ENCODE measurements at regions not wholly inside any gene's neighbourhood (a gene's known extent, or its start where the extent isn't known, plus 50 kb on each side); places are given as distances from the start of the nearest gene placed in this dataset.
A peak's percentile ranks its signal among the peaks of the same experiment; 100 is the strongest.

DNA sequence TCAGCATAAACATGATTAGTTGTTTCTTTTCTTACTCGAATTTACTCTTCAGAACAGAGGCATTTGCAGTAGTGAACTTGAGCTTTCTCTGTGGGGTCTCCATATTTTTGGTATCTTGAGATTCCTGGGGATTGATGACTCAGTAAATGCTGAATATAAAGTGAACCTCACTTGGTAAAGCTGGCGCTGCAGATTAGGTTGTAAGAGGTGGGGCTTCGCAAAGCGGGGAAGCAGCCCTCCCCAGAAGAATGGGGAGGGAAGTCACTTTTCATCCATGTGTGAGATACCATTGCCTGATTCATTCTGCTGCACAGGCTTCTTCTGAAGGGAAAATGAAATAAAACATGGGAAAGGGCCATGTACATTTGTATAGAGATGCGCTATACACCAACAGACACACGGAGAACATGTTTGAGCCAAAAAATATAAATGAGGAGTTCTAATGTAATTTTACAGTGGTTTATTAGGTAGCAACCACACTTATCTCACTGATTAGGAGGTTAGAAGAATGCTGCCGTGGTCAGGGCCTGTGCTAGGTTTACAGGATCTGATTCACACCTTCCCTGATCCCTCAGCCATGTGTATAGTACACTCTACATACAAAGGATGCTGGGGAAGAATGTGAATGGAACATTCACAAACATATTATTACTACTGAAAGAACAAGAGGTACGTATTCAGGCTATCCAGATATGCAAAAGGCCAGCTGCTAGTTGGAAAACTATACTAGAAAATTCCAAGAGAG, 63.5 kb downstream of the DNTTIP2 start:
- no peaks in the 10 kb centered on the region for H3K36me3 ChIP-seq (ENCODE audit: control insufficient read depth in 4 of 4, insufficient read depth in 4 of 4, low read length in 4 of 4)
- H3K27ac ChIP-seq (ENCODE audit: low read depth in 1 of 2, low read length in 1 of 2): no peak overlapping the region
- H3K27me3 ChIP-seq (ENCODE audit: control insufficient read depth in 3 of 3, insufficient read depth in 3 of 3, low read length in 2 of 3): no peaks in the 10 kb centered on the region
- H3K9ac ChIP-seq (ENCODE audit: insufficient read depth in 1 of 2, low read length in 2 of 2): no peak overlapping the region
- 70 to 76% methylated on average over 8 of the region's 8 CpGs for WGBS, 2 donors
- TF ChIP-seq, protein P1, sequence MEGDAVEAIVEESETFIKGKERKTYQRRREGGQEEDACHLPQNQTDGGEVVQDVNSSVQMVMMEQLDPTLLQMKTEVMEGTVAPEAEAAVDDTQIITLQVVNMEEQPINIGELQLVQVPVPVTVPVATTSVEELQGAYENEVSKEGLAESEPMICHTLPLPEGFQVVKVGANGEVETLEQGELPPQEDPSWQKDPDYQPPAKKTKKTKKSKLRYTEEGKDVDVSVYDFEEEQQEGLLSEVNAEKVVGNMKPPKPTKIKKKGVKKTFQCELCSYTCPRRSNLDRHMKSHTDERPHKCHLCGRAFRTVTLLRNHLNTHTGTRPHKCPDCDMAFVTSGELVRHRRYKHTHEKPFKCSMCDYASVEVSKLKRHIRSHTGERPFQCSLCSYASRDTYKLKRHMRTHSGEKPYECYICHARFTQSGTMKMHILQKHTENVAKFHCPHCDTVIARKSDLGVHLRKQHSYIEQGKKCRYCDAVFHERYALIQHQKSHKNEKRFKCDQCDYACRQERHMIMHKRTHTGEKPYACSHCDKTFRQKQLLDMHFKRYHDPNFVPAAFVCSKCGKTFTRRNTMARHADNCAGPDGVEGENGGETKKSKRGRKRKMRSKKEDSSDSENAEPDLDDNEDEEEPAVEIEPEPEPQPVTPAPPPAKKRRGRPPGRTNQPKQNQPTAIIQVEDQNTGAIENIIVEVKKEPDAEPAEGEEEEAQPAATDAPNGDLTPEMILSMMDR (IDR thresholded peaks at IDR 0.05; ENCODE audit: control extremely low read depth, extremely low read depth): no peak
- H3K4me1 ChIP-seq (ENCODE audit: control insufficient read depth in 5 of 5, insufficient read depth in 5 of 5, low read length in 5 of 5): peaks cover 6 to 48% (median 11%) of the 10 kb centered on the region in 5 donors
- ATAC-seq (ENCODE audit: insufficient read depth, low FRiP score) (no peak), DNase-seq (no peak)
- no peak overlapping the region for H3K4me3 ChIP-seq
- H3K9me3 ChIP-seq (ENCODE audit: control insufficient read depth in 4 of 4, insufficient read depth in 3 of 4, low read length in 3 of 4): no peaks in the 10 kb centered on the region

DNA sequence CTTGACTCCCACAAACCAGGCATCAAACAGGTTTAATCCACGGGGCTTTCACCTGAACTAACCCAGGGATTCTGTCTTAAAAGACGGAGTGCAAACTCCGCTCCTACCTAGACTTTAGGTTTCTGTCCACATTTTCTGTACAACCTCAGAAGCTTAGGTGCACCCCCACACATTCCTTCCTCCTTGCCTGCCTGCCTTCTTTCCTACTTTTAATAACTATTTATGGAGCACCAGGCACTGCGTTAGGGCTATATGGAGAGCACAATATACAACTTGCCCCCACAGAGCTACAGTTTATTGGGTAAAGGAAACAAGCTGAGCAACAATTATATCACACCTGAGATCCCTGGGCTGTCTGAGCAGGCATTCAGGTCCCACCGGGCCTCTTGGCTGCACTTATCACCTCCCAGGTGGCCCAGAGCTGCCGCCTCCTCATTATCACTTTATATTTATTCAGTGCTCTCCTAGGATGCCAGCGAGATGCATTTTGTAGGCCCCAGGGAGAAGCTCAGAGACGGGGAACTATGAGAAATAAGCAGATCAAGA, 64.1 kb downstream of the DNTTIP2 start:
- Histone ChIP-seq H3K9me3 (ENCODE audit: control insufficient read depth in 4 of 4, insufficient read depth in 3 of 4, low read length in 3 of 4) (no peaks in the 10 kb centered on the region), H3K9ac (ENCODE audit: insufficient read depth in 1 of 2, low read length in 2 of 2) (no peak overlapping the region), H3K36me3 (ENCODE audit: control insufficient read depth in 4 of 4, insufficient read depth in 4 of 4, low read length in 4 of 4) (no peaks in the 10 kb centered on the region), H3K27ac (ENCODE audit: low read depth in 1 of 2, low read length in 1 of 2) (no peak overlapping the region), H3K4me3 (no peak overlapping the region), H3K4me1 (ENCODE audit: control insufficient read depth in 5 of 5, insufficient read depth in 5 of 5, low read length in 5 of 5) (peaks cover 6 to 48% (median 14%) of the 10 kb centered on the region in 5 donors), H3K27me3 (ENCODE audit: control insufficient read depth in 3 of 3, insufficient read depth in 3 of 3, low read length in 2 of 3) (no peaks in the 10 kb centered on the region)
- DNase-seq: no peak
- ATAC-seq (ENCODE audit: insufficient read depth, low FRiP score): no peak
- TF ChIP-seq, protein P1 (IDR thresholded peaks at IDR 0.05; ENCODE audit: control extremely low read depth, extremely low read depth): no peak
- 82 to 85% methylated on average over 8 of the region's 8 CpGs for WGBS, 2 donors

DNA sequence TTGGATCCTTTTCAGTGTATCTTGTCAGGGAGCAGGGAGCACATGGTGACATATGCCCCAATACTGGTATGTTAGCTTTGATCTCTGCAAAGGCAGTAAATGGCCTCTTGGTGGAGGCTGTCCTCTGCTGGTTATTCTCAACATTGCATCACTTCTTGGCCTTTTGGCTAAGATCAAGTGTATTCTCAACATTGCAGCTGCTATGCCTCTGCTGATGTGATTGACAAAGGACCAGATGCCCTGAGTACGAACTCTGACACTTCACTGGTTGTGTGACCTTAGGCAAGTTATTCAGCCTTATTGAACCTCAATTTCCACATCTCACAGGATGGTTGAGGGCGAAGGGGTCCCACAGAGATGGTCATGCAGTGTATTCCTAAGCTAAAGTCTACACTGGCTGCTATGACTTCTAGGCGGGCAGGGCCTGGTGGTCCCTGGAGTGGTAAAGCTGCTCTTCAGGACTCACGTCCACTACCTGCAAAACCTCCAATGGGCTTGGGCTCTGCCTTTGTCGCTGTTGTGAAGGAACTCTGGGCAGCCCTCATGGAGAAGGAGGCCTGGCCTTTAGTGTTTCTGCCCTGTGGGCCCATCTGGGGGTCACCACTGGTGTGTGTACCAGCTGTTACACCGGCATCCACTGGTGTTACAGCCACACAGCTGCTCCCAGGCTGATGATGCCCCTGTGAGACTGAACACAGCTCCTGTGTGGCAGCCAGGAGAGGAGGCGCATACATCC, 64.8 kb downstream of the DNTTIP2 start:
- 77 to 87% methylated on average over 7 of the region's 7 CpGs for WGBS, 2 donors
- TF ChIP-seq, protein P1 (IDR thresholded peaks at IDR 0.05; ENCODE audit: control extremely low read depth, extremely low read depth): peak; percentile 97
- H3K4me1 ChIP-seq (ENCODE audit: control insufficient read depth in 5 of 5, insufficient read depth in 5 of 5, low read length in 5 of 5): peaks cover 6 to 48% (median 14%) of the 10 kb centered on the region in 5 donors
- DNase-seq (peak; percentile 70 to 91 (median 85)), ATAC-seq (ENCODE audit: insufficient read depth, low FRiP score) (peak; percentile 83)
- no peak overlapping the region for H3K27ac ChIP-seq (ENCODE audit: low read depth in 1 of 2, low read length in 1 of 2)
- H3K9ac ChIP-seq (ENCODE audit: insufficient read depth in 1 of 2, low read length in 2 of 2): no peak overlapping the region
- H3K4me3 ChIP-seq: no peak overlapping the region
- no peaks in the 10 kb centered on the region for H3K9me3 ChIP-seq (ENCODE audit: control insufficient read depth in 4 of 4, insufficient read depth in 3 of 4, low read length in 3 of 4)
- H3K27me3 ChIP-seq (ENCODE audit: control insufficient read depth in 3 of 3, insufficient read depth in 3 of 3, low read length in 2 of 3): no peaks in the 10 kb centered on the region
- no peaks in the 10 kb centered on the region for H3K36me3 ChIP-seq (ENCODE audit: control insufficient read depth in 4 of 4, insufficient read depth in 4 of 4, low read length in 4 of 4)

All from lung (tissue), 11 donors.